NCI-H2107 (cell line): ENCODE measurements at regions not wholly inside any gene's neighbourhood (a gene's known extent, or its start where the extent isn't known, plus 50 kb on each side); places are given as distances from the start of the nearest gene placed in this dataset.
A peak's percentile ranks its signal among the peaks of the same experiment; 100 is the strongest.

Experiments used
- DNase-seq: peaks from one replicate; lab custom pipeline; 2025; lab: John Stamatoyannopoulos, UW

DNA sequence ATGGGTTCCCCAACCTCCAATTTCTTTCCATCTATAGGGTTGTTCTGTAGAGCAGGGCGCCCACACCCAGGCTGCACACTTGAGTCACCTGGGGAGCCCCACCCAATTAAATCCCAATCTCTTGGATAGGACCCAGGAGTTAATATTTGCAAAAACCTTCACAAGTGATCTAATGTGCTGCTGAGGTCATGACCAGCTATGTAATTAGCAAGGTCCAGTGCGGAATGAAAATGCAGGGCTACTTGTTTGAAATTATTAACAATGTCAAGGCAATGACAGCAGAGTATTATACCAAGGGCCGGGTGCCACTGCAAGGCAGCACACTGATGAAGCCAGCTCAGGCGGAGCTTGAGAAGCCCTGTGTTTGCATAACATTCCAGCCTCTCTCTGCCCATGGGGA is 302.7 kb downstream of the MAF start:
- DNase-seq: no peak

DNA sequence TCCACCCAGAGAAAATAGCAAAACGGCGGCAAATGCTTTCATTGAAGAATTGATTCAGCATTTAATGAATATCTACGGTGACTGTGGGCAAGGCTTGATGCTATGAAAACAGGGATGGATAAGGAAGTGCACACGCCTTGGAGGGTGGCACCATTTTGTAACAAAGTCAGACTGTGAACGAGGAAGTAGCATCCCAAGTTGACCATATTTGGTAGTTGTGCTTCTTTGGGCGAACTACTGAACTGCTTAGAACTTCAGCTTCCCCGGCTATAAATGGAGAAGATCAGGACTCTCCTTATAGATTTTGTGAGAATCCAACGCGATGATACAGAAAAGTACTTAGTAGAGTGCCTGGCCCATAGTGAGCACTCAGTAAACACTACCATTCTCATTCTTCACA is 303.2 kb downstream of the MAF start:
- no peak for DNase-seq

- DNase-seq: no peak
Observed at GRCh38 chr16:79296491-79296890, 304.0 kb downstream of the MAF start.

- DNase-seq: no peak
Observed at GRCh38 chr16:79295746-79296145, 304.8 kb downstream of the MAF start.

DNA sequence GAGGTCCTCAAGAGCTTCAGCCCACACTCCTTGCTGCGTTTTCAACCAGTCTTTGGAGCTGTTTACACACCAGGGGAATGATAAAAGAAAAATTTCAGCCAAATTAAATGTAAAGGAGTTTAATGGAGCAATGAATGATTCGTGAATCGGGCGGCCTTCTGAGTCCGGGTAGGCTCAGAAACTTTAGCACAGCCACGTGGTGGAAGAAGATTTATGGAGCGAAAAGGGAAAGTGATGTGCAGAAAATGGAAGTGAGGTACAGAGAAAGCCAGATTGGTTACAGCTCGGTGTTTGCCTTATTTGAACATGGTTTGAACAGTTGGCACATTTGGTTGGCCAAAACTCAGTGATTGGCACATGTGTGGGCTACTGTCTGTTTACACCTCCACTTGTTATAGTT is 305.4 kb downstream of the MAF start:
- no peak for DNase-seq

DNA sequence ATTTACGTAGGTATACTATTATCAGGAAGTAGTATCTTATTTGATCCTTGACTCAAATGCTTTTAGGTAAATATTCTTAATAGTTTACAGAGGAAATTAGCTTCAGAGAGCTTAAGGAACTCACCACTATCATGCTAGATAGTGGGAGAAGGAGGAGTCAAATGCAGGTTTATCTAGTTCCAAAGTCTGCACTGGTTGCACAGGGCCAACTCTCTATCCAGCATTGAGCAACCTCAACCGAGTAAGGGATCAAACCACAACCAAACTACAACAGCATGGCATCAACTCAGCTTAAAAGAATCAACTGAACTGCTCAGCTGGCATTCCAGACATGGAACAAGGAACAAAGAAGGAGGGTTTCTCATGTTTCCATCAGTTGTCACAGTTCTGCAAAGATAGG is 306.0 kb downstream of the MAF start:
- no peak for DNase-seq

DNA sequence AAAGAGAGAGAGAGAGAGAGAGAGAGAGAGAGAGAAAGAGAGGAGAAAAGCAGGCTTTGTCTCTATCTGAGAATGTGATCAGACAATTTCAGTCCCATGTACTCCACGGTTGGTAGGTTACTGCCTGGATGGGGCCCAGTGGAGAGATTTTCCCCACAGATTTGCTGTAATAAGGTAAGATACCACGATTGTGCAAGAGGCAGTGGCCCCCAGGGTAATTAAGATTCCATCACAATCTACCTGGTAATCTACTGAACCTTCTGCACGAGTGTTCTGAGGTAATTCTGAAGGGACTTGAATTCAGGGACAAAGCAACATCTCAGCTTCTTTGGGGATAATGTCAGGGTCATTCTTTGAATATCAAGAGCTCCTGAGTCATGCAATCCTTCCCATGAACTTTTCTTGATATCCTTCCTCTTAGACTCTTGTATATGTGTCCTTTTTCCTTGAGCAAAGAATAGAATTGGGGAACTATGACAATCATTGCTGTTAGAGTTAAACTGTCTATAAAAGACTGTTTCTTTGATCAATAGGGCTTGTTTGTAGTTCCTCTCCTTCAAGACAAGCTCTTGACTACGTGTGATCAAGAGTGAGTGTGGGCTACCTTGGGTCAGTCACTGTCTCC is 306.6 kb downstream of the MAF start:
- DNase-seq: no peak

DNA sequence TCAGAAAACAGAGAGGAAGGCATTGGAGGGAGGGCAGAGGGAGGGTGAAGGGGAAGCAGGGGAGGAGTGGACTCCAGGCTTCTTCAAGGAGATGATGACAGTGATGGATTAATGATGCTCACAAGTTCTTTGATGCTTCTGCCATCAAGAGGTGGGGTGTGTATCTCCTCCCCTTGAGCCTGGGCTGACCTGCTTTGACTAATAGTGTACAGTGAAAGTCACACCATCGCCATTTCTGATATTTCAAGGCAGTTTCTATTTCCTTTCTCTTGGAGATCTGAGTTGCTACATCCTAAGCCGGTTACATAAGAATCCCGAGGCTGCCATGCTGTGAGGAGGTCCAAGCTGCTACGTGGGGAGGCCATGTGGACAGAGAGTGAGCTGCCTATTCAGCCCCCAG is 312.5 kb downstream of the MAF start:
- no peak for DNase-seq

DNA sequence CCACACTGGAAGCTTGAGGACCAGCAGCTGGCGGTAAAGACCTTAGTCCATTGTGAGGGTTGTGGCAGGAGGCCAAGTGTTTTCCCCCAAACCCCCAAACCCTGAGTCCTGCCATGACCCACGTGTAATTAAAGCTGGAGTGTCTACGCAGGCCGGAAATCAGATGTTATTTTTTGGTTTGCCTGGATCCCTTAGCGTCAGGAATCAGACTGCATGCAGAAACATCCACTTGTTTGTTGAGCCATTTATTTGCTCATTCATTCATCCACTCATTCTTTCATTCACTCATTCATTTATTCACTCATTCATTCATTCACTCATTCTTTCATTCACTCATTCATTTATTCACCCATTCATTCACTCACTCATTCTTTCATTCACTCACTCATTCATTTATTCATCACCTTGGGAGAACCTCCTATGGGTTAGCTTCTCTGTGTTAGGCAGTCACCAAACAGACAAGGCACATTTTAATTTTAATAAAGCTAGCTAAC is 313.1 kb downstream of the MAF start:
- DNase-seq: peak; percentile 94

DNA sequence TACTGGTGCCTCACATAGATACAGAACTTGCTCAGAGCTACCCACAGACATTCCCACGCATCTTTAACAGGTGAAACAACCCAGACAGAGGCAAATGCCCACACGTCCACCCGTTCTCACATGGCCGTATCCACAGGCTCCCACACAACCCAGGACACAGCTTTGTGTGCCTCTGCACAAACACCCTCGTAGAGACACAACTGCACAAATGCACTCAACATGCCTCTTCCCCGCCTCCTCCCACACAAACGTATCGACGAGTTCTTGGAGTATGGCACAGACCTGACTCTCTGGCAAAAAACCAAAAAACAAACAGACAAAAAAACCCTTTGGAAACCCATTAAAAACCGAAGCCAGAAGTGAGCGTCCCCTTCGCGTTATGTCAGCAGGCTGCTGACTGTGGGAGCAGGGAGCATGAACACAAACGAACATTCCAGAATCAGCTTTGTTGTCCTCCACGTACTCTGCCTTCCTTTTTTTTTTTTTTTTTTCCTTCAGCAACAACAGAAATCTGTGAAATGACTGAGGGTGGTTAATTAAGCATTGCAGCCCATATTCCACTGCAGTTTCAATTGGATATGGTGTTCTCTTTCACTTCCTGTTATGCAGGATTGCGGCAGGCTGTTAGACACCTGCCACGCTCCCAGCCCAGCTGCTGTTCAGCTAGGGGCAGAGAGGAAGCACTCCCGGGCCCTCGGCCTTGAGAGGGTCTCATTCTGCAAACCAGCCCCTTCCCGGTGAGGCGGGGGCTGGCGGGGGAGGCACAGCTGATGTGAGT is 313.7 kb downstream of the MAF start:
- DNase-seq: peak; percentile 94

GRCh38 chr16:79284766-79285165 is 315.8 kb downstream of the MAF start:
- DNase-seq: no peak

DNA sequence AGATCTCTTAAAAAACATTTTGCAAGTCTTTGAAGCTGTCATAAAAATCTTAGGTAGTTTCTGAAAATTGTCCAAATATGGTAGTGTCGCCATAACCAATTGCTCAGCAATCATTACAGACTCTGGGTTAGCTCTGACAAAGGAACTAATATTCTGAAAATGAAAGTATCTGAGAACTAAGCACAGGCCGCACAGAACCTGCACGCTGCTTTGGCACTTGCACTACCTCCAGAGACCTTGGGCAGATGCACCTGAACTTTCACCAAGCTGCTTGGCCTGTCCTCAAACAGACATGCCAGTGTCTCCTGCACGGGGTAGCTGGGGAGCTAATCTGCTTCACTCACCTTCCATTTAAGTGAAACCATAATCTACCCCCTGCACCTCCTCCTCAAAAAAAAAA is 317.0 kb downstream of the MAF start:
- DNase-seq: no peak

GRCh38 chr16:79282806-79283205 is 317.7 kb downstream of the MAF start:
- no peak for DNase-seq

- DNase-seq: no peak
Observed at GRCh38 chr16:79278506-79278905, 322.0 kb downstream of the MAF start.

- no peak for DNase-seq
Observed at GRCh38 chr16:79276501-79276900, 324.0 kb downstream of the MAF start.

- no peak for DNase-seq
Observed at GRCh38 chr16:79274264-79274663, 326.3 kb downstream of the MAF start.

GRCh38 chr16:79272141-79272577 is 328.4 kb downstream of the MAF start:
- DNase-seq: no peak

GRCh38 chr16:79271583-79271982 is 329.0 kb downstream of the MAF start:
- no peak for DNase-seq

DNA sequence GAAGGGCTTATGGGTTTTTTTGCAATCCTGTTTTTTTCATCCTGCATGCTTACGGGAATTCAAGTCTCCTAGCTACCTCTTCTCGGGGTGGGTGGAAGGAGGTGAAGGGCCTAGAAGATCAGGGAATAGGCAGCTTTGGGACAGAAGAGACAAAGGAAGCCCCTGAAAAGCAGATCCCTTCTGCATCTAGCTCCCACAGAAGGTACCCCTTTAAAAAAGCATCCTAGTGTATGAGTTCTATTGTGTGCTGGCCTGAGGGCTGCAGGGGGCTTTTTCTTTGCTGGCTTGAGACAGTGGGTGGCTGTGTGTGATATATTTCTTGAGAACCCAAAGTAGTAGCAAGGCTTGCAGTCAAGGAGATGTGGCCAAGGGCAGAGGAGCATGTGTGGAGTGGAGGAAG is 330.5 kb downstream of the MAF start:
- no peak for DNase-seq

DNA sequence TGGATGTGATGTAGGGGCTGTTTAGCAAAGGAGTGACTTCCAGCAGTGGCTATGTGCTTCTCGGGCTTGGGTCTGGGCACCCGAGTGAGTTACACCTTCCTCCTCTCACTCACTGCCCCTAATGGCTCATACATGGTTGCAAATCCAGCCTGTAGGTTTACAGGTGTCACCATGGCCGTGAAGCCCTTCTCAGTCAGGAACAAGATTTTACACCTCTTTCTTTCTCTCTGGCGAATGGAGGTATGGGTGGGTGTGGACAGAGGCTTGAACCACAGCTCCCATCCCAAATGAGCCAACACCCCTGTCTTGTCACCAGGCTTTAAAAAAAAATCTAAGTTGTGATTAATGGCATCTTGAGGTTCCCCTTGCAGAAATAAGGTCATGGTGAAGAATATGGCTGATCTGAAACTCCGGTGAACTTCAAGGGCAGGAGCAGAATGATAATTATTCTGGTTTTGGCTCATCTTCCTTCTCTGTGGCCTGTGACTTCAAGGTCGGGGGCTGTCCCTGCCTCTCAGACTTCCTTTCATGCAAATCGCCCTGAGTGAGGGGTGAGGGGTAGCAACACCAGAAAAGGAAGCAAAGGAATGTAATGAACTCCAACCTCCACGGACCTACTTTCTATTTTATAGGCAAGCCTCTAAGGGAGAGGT is 331.2 kb downstream of the MAF start:
- DNase-seq: no peak

DNA sequence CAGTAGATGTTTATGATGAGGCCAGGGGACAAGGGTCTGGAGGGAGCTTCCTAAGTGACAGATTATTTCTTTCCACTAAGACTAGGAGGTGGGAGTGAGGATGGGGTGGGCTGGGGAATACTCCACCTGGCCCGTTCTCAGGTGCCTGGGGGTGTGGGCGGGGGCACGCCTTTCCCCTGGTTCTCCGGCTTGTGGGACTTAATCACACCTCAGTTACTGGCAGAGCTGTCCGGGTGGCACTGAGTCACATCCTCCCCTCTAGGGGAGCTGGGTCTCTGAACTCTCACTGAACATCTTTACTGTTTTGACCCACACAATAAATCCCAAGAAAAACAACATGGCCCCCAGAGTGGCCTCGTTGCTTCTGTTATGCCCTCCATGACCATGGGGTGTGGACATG is 332.8 kb downstream of the MAF start:
- no peak for DNase-seq

DNA sequence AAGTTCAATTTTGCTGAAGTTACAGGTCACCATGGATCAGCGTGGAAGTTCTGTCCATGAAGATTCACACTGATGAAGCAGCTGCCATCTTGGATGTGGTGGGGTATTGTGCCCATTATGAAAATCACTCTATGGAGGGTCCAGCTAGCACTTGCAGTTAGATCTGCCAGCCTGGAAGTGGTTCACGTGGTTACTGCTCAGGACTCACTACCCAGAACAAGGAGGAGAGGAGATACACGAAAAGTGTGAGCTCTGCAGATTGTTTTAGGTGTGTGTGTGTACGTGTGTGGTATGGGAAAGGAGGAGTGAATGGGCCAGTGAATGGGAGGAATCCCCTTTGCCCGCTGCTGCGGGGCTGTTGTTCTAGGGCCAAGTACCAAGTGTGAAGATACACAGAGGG is 333.4 kb downstream of the MAF start:
- no peak for DNase-seq

DNA sequence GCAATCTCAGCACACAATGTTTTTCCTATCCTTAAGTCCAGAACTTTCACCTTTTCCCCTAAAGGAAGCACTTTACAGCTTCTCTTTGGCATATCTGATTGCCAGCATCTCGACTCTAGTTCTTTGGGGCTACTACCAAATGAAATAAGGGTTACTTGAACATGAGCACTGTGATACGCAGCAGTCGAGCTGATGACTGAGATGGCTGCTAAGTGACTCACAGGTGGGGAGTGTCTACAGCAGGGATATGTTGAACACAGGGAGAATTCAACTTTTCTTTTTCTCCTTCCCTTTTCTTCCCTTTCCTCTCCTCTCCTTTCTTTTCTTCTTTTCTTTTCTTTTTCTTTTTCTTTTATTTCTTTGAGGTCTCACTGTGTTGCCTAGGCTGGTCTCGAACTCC is 334.8 kb downstream of the MAF start:
- no peak for DNase-seq
